Right atrium auricular region (tissue), 2 donors: ENCODE measurements at regions not wholly inside any gene's neighbourhood (a gene's known extent, or its start where the extent isn't known, plus 50 kb on each side); places are given as distances from the start of the nearest gene placed in this dataset.
"Not testable (repeated sequence)": the region's sequence is repeated elsewhere in the genome, so short reads cannot be mapped to it uniquely, and the experiment has no call there.

Source experiments
- DNase-seq: peaks from one replicate; pipeline ENCODE4 v3.0.0-alpha.2; 2019; ENCODE audit warnings: low spot score
- H3K27ac ChIP-seq, 2 donors: fragments of 200-600 bp; sonication (generic); 1 replicate in 1 of 2; 2 replicates in 1 of 2; pipeline ENCODE4 v1.5.1; 2016 to 2019
- H3K27me3 ChIP-seq, 2 donors: fragments of 200-600 bp; sonication (generic); one replicate each; pipeline versions ENCODE4 v1.5.1 to v1.6.0; 2017 to 2019
- H3K36me3 ChIP-seq: fragments of 200-600 bp; sonication (generic); one replicate; pipeline ENCODE4 v1.5.1; 2016
- H3K4me1 ChIP-seq, 2 donors: fragments of 200-600 bp; sonication (generic); one replicate each; pipeline versions ENCODE4 v1.5.1 to v1.6.0; 2017 to 2019
- H3K4me3 ChIP-seq, 2 donors: fragments of 200-600 bp; sonication (generic); 1 replicate in 1 of 2; 2 replicates in 1 of 2; pipeline ENCODE4 v1.5.1; 2017 to 2019; ENCODE audit warnings: mild to moderate bottlenecking in 1 of 2, moderate library complexity in 1 of 2
- H3K9me3 ChIP-seq, 2 donors: fragments of 200-600 bp; sonication (generic); one replicate each; pipeline ENCODE4 v1.5.1; 2019
- CTCF ChIP-seq, 2 donors: fragments of 200-600 bp; sonication (generic); IDR thresholded peaks; one replicate each; pipeline ENCODE4 v1.5.1; 2019; ENCODE audit warnings: antibody characterized with exemption in 2 of 2

DNA sequence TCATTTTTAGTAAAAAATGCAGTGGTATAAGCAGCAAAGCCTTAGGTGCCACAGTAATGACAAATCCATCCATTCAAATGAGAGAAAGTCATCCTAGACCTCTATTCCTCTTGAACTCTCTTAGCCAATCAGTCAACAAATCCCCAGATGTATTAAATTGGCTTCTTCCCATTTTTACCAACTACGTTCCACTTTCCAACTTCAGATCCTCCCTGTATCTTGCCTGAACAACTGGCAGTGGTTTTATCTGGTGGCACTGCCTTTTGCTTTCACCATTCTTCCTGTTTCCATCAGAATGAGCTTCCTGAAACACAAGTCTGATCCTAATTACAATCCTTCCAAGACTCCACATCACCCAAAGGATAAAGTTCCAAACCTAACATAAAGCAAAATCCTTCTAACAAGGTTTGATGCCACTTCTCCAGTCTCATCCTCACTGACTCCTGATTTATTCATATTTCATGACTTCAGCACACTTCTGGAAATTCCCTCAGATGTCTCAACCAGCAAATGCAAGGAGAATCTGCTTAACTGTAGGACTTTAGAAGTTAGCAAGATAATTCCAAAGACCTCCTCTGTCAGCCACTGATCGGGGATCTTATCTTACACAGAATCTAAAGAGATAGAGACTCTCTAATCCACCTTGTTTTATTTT is 69.8 kb upstream of the SLC4A7 start:
- no peak for TF ChIP-seq CTCF (IDR thresholded peaks at IDR 0.05)
- Histone ChIP-seq H3K4me1 (peaks cover 0 to 4% of the 10 kb centered on the region in 2 donors), H3K27me3 (no peaks in the 10 kb centered on the region), H3K27ac (peak overlapping the region in 1 of 2 donors; percentile 39), H3K9me3 (no peaks in the 10 kb centered on the region), H3K4me3 (no peak overlapping the region), H3K36me3 (no peaks in the 10 kb centered on the region)
- DNase-seq, result no peak

DNA sequence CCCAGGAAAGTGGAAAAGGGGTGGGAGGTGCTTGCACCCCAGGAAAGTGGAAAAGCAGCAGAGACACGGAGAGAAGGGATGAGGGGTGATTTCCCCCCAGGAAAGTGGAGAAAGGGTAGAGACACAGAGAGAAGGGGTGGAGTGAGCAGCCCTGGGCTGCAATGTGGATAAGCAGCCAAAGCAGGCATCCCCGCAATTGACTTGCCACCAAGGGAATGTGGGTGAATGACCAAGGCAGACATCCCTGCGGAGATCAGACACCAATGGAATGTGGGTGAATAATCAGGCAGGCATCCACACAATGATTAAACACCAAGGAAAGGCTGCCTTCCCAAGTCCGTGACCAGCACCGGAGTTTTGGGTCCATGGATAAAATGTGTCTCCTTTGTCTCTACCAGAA is 68.5 kb upstream of the SLC4A7 start:
- not testable (repeated sequence) for H3K27me3 ChIP-seq, H3K9me3 ChIP-seq, H3K4me1 ChIP-seq, DNase-seq, H3K4me3 ChIP-seq, H3K36me3 ChIP-seq, H3K27ac ChIP-seq

- not testable (repeated sequence) for H3K4me3 ChIP-seq, DNase-seq, H3K27ac ChIP-seq, H3K4me1 ChIP-seq, H3K27me3 ChIP-seq, H3K9me3 ChIP-seq, H3K36me3 ChIP-seq
Measured at GRCh38 chr3:27551413-27551812, 67.2 kb upstream of the SLC4A7 start.

DNA sequence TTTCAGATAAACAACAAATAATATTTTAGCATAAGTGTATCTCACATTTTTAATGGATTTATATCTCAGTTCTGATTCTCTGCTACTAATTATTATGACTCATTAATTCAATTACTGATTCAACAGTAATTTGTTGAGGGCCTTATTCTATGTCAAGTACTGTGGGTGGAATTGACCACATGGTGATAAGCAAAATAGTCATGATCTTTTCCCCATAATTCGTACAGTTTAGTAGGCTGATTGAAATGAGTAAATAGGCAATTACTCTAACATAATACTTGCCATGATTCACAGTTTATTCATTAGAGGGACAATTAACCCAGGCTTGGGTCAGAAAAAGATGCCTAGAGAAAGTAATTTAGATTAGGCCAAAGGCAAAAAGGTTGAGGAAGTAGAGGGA is 60.9 kb upstream of the SLC4A7 start:
- Histone ChIP-seq H3K4me1 (no peaks in the 10 kb centered on the region), H3K4me3 (no peak overlapping the region), H3K27me3 (no peaks in the 10 kb centered on the region), H3K36me3 (no peaks in the 10 kb centered on the region), H3K9me3 (no peaks in the 10 kb centered on the region), H3K27ac (peak overlapping the region in 1 of 2 donors; percentile 41)
- no peak for TF ChIP-seq CTCF (IDR thresholded peaks at IDR 0.05)
- DNase-seq, result no peak

DNA sequence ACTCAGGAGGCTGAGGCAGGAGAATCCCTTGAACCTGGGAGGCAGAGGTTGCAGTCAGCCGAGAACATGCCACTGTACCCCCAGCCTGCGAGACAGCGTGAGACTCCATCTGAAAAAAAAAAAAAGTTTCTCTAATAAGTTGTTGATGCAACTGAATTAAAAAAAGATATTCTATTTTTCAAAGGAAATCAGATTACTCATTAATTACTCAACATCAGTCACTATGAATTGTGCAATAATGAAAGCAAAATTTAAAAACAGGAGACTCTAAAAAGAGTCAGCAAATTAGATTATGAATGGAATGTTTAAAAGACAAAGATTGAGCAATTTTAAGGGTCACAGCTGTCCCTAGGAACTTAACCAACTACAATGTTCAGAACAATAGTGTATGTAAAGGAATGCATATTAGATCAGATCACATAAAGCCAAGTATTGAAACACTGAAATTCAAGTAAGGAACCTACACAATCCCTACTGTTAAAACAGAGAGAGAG is 60.2 kb upstream of the SLC4A7 start:
- no peak for DNase-seq
- H3K9me3 ChIP-seq, result no peaks in the 10 kb centered on the region
- H3K36me3 ChIP-seq, result no peaks in the 10 kb centered on the region
- H3K4me3 ChIP-seq, result no peak overlapping the region
- TF ChIP-seq CTCF (IDR thresholded peaks at IDR 0.05), result no peak
- H3K4me1 ChIP-seq, result no peaks in the 10 kb centered on the region
- H3K27ac ChIP-seq, result peak overlapping the region; percentile 24 to 50
- H3K27me3 ChIP-seq, result no peaks in the 10 kb centered on the region

DNA sequence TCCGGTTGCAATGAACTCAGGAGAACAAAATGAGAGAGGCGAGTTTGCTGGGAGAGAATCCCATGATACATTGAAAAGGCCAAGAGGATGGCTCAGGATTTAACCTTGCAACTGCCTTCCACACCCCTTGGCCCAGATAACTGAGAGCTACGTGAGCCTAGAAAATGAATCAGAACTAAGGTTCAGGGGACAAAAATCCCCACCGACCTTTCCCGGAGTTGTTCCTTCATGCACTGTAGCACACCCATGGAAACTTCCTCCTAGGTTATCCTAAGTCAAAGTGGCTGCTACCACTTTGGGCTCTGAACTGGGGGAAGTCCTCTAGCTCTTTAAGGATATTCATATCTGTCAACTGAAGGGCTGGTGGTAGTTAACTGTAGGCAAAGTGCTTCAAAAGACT is 58.3 kb upstream of the SLC4A7 start:
- Histone ChIP-seq H3K4me3 (no peak overlapping the region), H3K9me3 (no peaks in the 10 kb centered on the region), H3K36me3 (no peaks in the 10 kb centered on the region), H3K27me3 (no peaks in the 10 kb centered on the region), H3K4me1 (no peaks in the 10 kb centered on the region), H3K27ac (no peak overlapping the region)
- DNase-seq, result no peak
- TF ChIP-seq CTCF (IDR thresholded peaks at IDR 0.05), result no peak

DNA sequence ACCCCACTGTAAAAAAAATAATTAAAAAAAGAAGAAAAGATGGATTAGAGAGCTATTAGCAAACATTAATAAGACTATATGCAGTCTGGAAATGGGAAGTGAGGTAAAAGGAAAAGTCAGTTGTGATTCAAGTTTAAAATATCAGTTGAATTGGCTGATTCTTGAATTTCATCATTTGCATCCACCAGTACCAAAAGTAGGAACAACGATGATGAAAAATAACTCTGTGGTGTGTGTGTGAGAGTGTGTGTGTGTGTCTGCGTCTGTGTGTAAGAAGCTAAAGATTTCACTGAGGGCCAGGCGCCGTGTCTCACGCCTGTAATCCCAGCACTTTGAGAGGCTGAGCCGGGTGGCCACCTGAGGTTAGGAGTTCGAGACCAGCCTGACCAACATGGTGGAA is 56.0 kb upstream of the SLC4A7 start:
- Histone ChIP-seq H3K36me3 (no peaks in the 10 kb centered on the region), H3K27ac (no peak overlapping the region), H3K27me3 (no peaks in the 10 kb centered on the region), H3K4me1 (no peaks in the 10 kb centered on the region), H3K9me3 (no peaks in the 10 kb centered on the region), H3K4me3 (no peak overlapping the region)
- TF ChIP-seq CTCF (IDR thresholded peaks at IDR 0.05), result no peak
- no peak for DNase-seq
